UCSD-AML1 (cell line): ENCODE measurements at regions not wholly inside any gene's neighbourhood (a gene's known extent, or its start where the extent isn't known, plus 50 kb on each side); places are given as distances from the start of the nearest gene placed in this dataset.

Experiments used
- DNase-seq: peaks from one replicate; lab custom pipeline; 2025; ENCODE audit not compliant: unreplicated experiment; lab: John Stamatoyannopoulos, UW

- DNase-seq: no peak
These were observed 114.5 kb downstream of the MAT2B start for GRCh38 chr5:163619951-163620350.

- no peak for DNase-seq
These were observed 117.4 kb downstream of the MAT2B start for GRCh38 chr5:163622799-163623198.

- no peak for DNase-seq
These were observed 118.1 kb downstream of the MAT2B start for GRCh38 chr5:163623524-163623923.

- DNase-seq: no peak
These were observed 118.6 kb downstream of the MAT2B start for GRCh38 chr5:163623986-163624385.

- DNase-seq: no peak
These were observed 119.0 kb downstream of the MAT2B start for GRCh38 chr5:163624431-163624830.

GRCh38 chr5:163626904-163627434 lies 121.5 kb downstream of the MAT2B start:
- DNase-seq: no peak

GRCh38 chr5:163631856-163632255 lies 126.4 kb downstream of the MAT2B start:
- DNase-seq: no peak

GRCh38 chr5:163633926-163634460 lies 128.6 kb downstream of the MAT2B start:
- DNase-seq: no peak

- no peak for DNase-seq
These were observed 130.2 kb downstream of the MAT2B start for GRCh38 chr5:163635631-163636030.

- no peak for DNase-seq
These were observed 137.5 kb downstream of the MAT2B start for GRCh38 chr5:163642904-163643303.

GRCh38 chr5:163645421-163646416 lies 140.3 kb downstream of the MAT2B start:
- no peak for DNase-seq

- no peak for DNase-seq
These were observed 144.1 kb downstream of the MAT2B start for GRCh38 chr5:163649514-163649913.

GRCh38 chr5:163653526-163653925 lies 148.1 kb downstream of the MAT2B start:
- no peak for DNase-seq

- no peak for DNase-seq
These were observed 153.5 kb downstream of the MAT2B start for GRCh38 chr5:163658702-163659567.

GRCh38 chr5:163659568-163659902 lies 154.1 kb downstream of the MAT2B start:
- no peak for DNase-seq

- DNase-seq: no peak
These were observed 155.1 kb downstream of the MAT2B start for GRCh38 chr5:163660486-163660885.

- DNase-seq: no peak
These were observed 155.9 kb downstream of the MAT2B start for GRCh38 chr5:163661360-163661759.

- DNase-seq: no peak
These were observed 164.6 kb downstream of the MAT2B start for GRCh38 chr5:163670036-163670435.

GRCh38 chr5:163677092-163677491 lies 171.7 kb downstream of the MAT2B start:
- DNase-seq: no peak

GRCh38 chr5:163682234-163682633 lies 176.8 kb downstream of the MAT2B start:
- no peak for DNase-seq

- no peak for DNase-seq
These were observed 182.0 kb downstream of the MAT2B start for GRCh38 chr5:163687414-163687813.
